ENCODE measurements at regions not wholly inside any gene's neighbourhood (a gene's known extent, or its start where the extent isn't known, plus 50 kb on each side); places are given as distances from the start of the nearest gene placed in this dataset.

GRCh38 chr11:25769287-25769686, 562.6 kb upstream of the ANO3 start:
- no peak overlapping the region for H3K4me3 ChIP-seq (ENCODE audit: low read depth, low read length)
- TF ChIP-seq, protein P1, sequence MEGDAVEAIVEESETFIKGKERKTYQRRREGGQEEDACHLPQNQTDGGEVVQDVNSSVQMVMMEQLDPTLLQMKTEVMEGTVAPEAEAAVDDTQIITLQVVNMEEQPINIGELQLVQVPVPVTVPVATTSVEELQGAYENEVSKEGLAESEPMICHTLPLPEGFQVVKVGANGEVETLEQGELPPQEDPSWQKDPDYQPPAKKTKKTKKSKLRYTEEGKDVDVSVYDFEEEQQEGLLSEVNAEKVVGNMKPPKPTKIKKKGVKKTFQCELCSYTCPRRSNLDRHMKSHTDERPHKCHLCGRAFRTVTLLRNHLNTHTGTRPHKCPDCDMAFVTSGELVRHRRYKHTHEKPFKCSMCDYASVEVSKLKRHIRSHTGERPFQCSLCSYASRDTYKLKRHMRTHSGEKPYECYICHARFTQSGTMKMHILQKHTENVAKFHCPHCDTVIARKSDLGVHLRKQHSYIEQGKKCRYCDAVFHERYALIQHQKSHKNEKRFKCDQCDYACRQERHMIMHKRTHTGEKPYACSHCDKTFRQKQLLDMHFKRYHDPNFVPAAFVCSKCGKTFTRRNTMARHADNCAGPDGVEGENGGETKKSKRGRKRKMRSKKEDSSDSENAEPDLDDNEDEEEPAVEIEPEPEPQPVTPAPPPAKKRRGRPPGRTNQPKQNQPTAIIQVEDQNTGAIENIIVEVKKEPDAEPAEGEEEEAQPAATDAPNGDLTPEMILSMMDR (IDR thresholded peaks at IDR 0.05; ENCODE audit: low read depth, low read length): no peak

- no peak overlapping the region for H3K4me3 ChIP-seq (ENCODE audit: low read depth, low read length)
- TF ChIP-seq, protein P1 (IDR thresholded peaks at IDR 0.05; ENCODE audit: low read depth, low read length): no peak
Observed at GRCh38 chr11:25771605-25772004, 560.3 kb upstream of the ANO3 start.

GRCh38 chr11:25775603-25776002, 556.3 kb upstream of the ANO3 start:
- TF ChIP-seq, protein P1 (IDR thresholded peaks at IDR 0.05; ENCODE audit: low read depth, low read length): no peak
- no peak overlapping the region for H3K4me3 ChIP-seq (ENCODE audit: low read depth, low read length)

- no peak overlapping the region for H3K4me3 ChIP-seq (ENCODE audit: low read depth, low read length)
- TF ChIP-seq, protein P1 (IDR thresholded peaks at IDR 0.05; ENCODE audit: low read depth, low read length): no peak
Observed at GRCh38 chr11:25776238-25776637, 555.7 kb upstream of the ANO3 start.

- no peak overlapping the region for H3K4me3 ChIP-seq (ENCODE audit: low read depth, low read length)
- TF ChIP-seq, protein P1 (IDR thresholded peaks at IDR 0.05; ENCODE audit: low read depth, low read length): no peak
Observed at GRCh38 chr11:25777343-25777742, 554.6 kb upstream of the ANO3 start.

DNA sequence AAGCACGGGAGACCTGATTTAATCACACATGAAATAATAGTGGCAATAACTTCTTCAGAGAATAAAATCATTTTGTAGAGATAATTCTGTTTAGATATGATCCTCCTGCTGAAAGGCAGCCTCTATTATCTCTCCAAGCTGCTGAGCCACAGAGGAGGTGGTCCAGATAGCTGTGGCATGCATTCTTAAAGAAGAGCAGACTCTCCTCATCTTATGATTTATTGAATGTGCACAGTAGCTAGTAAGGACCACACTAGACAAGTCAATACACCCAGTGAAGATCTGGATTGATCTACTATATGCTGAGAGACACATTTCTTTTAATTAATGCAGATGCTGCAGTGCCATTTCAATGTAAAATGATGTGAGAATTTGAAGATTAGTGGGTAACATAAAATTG, 552.9 kb upstream of the ANO3 start:
- no peak overlapping the region for H3K4me3 ChIP-seq (ENCODE audit: low read depth, low read length)
- TF ChIP-seq, protein P1 (IDR thresholded peaks at IDR 0.05; ENCODE audit: low read depth, low read length): no peak

GRCh38 chr11:25787416-25787815, 544.5 kb upstream of the ANO3 start:
- H3K4me3 ChIP-seq (ENCODE audit: low read depth, low read length): no peak overlapping the region
- TF ChIP-seq, protein P1 (IDR thresholded peaks at IDR 0.05; ENCODE audit: low read depth, low read length): no peak
